Gastroesophageal sphincter (tissue), 4 donors: ENCODE measurements at regions not wholly inside any gene's neighbourhood (a gene's known extent, or its start where the extent isn't known, plus 50 kb on each side); places are given as distances from the start of the nearest gene placed in this dataset.

ENCODE experiments used
- ATAC-seq: fragments of 150-250 bp; one replicate; pipeline ENCODE4 v1.9.1; 2016; ENCODE audit warnings: mild to moderate bottlenecking, moderate library complexity
- H3K27ac ChIP-seq, 4 donors: fragments of 200-600 bp; sonication (generic) in 3 of 4; 1 replicate in 3 of 4; 2 replicates in 1 of 4; pipeline ENCODE4 v1.5.1; 2016 to 2019
- H3K27me3 ChIP-seq: fragments of 200-600 bp; sonication (generic); one replicate; pipeline ENCODE4 v1.5.1; 2019
- H3K36me3 ChIP-seq, 2 donors: fragments of 200-600 bp; sonication (generic); one replicate each; pipeline ENCODE4 v1.5.1; 2019; ENCODE audit warnings: control low read depth in 1 of 2
- H3K4me1 ChIP-seq, 3 donors: fragments of 200-600 bp; sonication (generic); 1 replicate in 2 of 3; 2 replicates in 1 of 3; pipeline ENCODE4 v1.5.1; 2016 to 2019; ENCODE audit warnings: control low read depth in 2 of 3
- H3K4me3 ChIP-seq, 2 donors: fragments of 200-600 bp; sonication (generic); one replicate each; pipeline ENCODE4 v1.5.1; 2019; ENCODE audit warnings: mild to moderate bottlenecking in 1 of 2, moderate library complexity in 1 of 2
- H3K9me3 ChIP-seq, 3 donors: fragments of 200-600 bp; sonication (generic); one replicate each; pipeline ENCODE4 v1.5.1; 2017 to 2019; ENCODE audit warnings: control low read depth in 2 of 3
- CTCF ChIP-seq, 4 experiments: fragments of 200-600 bp in 2 of 4; fragments of 450-650 bp in 2 of 4; sonication (generic) in 1 of 4; IDR thresholded peaks; one replicate each; pipeline ENCODE4 v1.5.1; 2017 to 2019; ENCODE audit warnings: antibody characterized with exemption in 4 of 4, mild to moderate bottlenecking in 2 of 4, moderate library complexity in 2 of 4
- EP300 ChIP-seq: sonication (generic); formaldehyde crosslinking; IDR thresholded peaks from one replicate; pipeline ENCODE4 v1.6.1; 2017; ENCODE audit warnings: antibody characterized with exemption, mild to moderate bottlenecking
- POLR2A ChIP-seq, 2 donors: fragments of 450-650 bp; IDR thresholded peaks; one replicate each; pipeline ENCODE4 v1.6.1; 2017; ENCODE audit warnings: antibody characterized with exemption in 2 of 2, mild to moderate bottlenecking in 2 of 2, moderate library complexity in 1 of 2
- POLR2AphosphoS5 ChIP-seq: sonication (generic); formaldehyde crosslinking; IDR thresholded peaks from one replicate; pipeline ENCODE4 v1.6.1; 2017; ENCODE audit warnings: antibody characterized with exemption
- WGBS, 2 donors: methylation state at CpG; one replicate each; pipeline ENCODE4 v1.1.5; 2018; ENCODE audit warnings: low coverage in 1 of 2; 5-methylcytosine and 5-hydroxymethylcytosine counted together

GRCh38 chr13:50115695-50116094 lies 100.5 kb downstream of the KCNRG start:
- Histone ChIP-seq H3K36me3 (no peaks in the 10 kb centered on the region), H3K4me1 (peaks cover 0 to 39% (median 4%) of the 10 kb centered on the region in 3 donors), H3K9me3 (no peaks in the 10 kb centered on the region), H3K27ac (no peak overlapping the region), H3K27me3 (no peaks in the 10 kb centered on the region), H3K4me3 (no peak overlapping the region)
- WGBS, 2 donors = 96 to 100% methylated on average over 1 to 3 of the region's 3 CpGs
- no peak for TF ChIP-seq EP300
- ATAC-seq = no peak

GRCh38 chr13:50116430-50116973 lies 101.3 kb downstream of the KCNRG start:
- no peaks in the 10 kb centered on the region for H3K9me3 ChIP-seq
- no peak for ATAC-seq
- H3K36me3 ChIP-seq = peaks cover 0 to 4% of the 10 kb centered on the region in 2 donors
- H3K4me3 ChIP-seq = no peak overlapping the region
- WGBS, 2 donors = 54% methylated on average over 5 of the region's 5 CpGs
- peaks cover 0 to 45% (median 4%) of the 10 kb centered on the region in 3 donors for H3K4me1 ChIP-seq
- no peaks in the 10 kb centered on the region for H3K27me3 ChIP-seq
- H3K27ac ChIP-seq = no peak overlapping the region
- TF ChIP-seq CTCF (IDR thresholded peaks at IDR 0.05) = no peak

- WGBS, 2 donors = 24 to 47% methylated on average over 3 of the region's 3 CpGs
- peaks cover 0 to 61% (median 7%) of the 10 kb centered on the region in 3 donors for H3K4me1 ChIP-seq
- TF ChIP-seq EP300 = no peak
- TF ChIP-seq CTCF (IDR thresholded peaks at IDR 0.05) = no peak
- no peak for TF ChIP-seq POLR2A (IDR thresholded peaks at IDR 0.05)
- no peak for TF ChIP-seq POLR2AphosphoS5
Measured at GRCh38 chr13:50119591-50119990, 104.3 kb downstream of the KCNRG start.

GRCh38 chr13:50122455-50122854 lies 107.2 kb downstream of the KCNRG start:
- 85 to 100% methylated on average over 1 of the region's 1 CpG for WGBS, 2 donors
- peaks cover 0 to 59% (median 7%) of the 10 kb centered on the region in 3 donors for H3K4me1 ChIP-seq
- TF ChIP-seq EP300 (no peak), POLR2A (IDR thresholded peaks at IDR 0.05) (no peak), CTCF (IDR thresholded peaks at IDR 0.05) (no peak), POLR2AphosphoS5 (no peak)
- no peaks in the 10 kb centered on the region for H3K9me3 ChIP-seq
- no peak overlapping the region for H3K4me3 ChIP-seq
- peaks cover 0 to 6% of the 10 kb centered on the region in 2 donors for H3K36me3 ChIP-seq
- no peak for ATAC-seq
- peak overlapping the region in 3 of 4 donors; percentile 98 to 100 (median 100) for H3K27ac ChIP-seq
- peaks cover 5% of the 10 kb centered on the region for H3K27me3 ChIP-seq

More at GRCh38 chr13:50119591-50119990, 104.3 kb downstream of the KCNRG start:
- Histone ChIP-seq H3K27me3 (no peaks in the 10 kb centered on the region), H3K36me3 (peaks cover 0 to 6% of the 10 kb centered on the region in 2 donors), H3K27ac (no peak overlapping the region), H3K9me3 (no peaks in the 10 kb centered on the region), H3K4me3 (no peak overlapping the region)
- no peak for ATAC-seq

GRCh38 chr13:50123002-50123401 lies 107.8 kb downstream of the KCNRG start:
- no peak for ATAC-seq
- H3K4me3 ChIP-seq = peak overlapping the region; percentile 65 to 96
- peaks cover 0 to 6% of the 10 kb centered on the region in 2 donors for H3K36me3 ChIP-seq
- peak overlapping the region; percentile 87 to 100 (median 99) for H3K27ac ChIP-seq
- WGBS, 2 donors = 38 to 55% methylated on average over 2 to 3 of the region's 3 CpGs
- TF ChIP-seq CTCF (IDR thresholded peaks at IDR 0.05) (no peak), POLR2A (IDR thresholded peaks at IDR 0.05) (no peak), POLR2AphosphoS5 (no peak), EP300 (no peak)
- H3K27me3 ChIP-seq = peaks cover 10% of the 10 kb centered on the region
- peaks cover 0 to 64% (median 7%) of the 10 kb centered on the region in 3 donors for H3K4me1 ChIP-seq
- no peaks in the 10 kb centered on the region for H3K9me3 ChIP-seq
